H1 (cell line): ENCODE measurements at regions not wholly inside any gene's neighbourhood (a gene's known extent, or its start where the extent isn't known, plus 50 kb on each side); places are given as distances from the start of the nearest gene placed in this dataset.

Source experiments
- ASH2L ChIP-seq: fragments of 200-600, 300-600 bp; sonication (generic); IDR thresholded peaks from one replicate; pipeline ENCODE4 v1.7.1; 2017; ENCODE audit warnings: low read length
- EZH2 ChIP-seq: fragments of 200-600 bp; sonication (generic); IDR thresholded peaks from 2 replicates; pipeline ENCODE4 v1.7.1; 2012; ENCODE audit warnings: low read depth, mild to moderate bottlenecking, moderate library complexity, low read length, inconsistent platforms; ENCODE audit not compliant: severe bottlenecking
- NANOG ChIP-seq: IDR thresholded peaks from 2 replicates; pipeline ENCODE4 v1.6.1; 2011; ENCODE audit warnings: low read length, low read depth, mild to moderate bottlenecking, inconsistent platforms; ENCODE audit not compliant: insufficient read depth, poor library complexity, severe bottlenecking
- POLR2A ChIP-seq, 2 experiments: IDR thresholded peaks; 1 replicate in 1 of 2; 2 replicates in 1 of 2; pipeline ENCODE4 v1.6.1; 2011; ENCODE audit warnings: low read depth in 2 of 2, low read length in 2 of 2, mild to moderate bottlenecking in 2 of 2; ENCODE audit errors: control extremely low read depth in 1 of 2

GRCh38 chr2:186059096-186059495 lies 320.5 kb downstream of the FSIP2 start (continued):
- no peak for TF ChIP-seq NANOG
- no peak for TF ChIP-seq ASH2L
- TF ChIP-seq EZH2: no peak
- TF ChIP-seq POLR2A (IDR thresholded peaks at IDR 0.05; ENCODE audit: control extremely low read depth in 1 of 2, low read depth in 2 of 2, low read length in 2 of 2): no peak
